ENCODE measurements at regions not wholly inside any gene's neighbourhood (a gene's known extent, or its start where the extent isn't known, plus 50 kb on each side); places are given as distances from the start of the nearest gene placed in this dataset.

- H2AFZ ChIP-seq (ENCODE audit: insufficient read depth, low read depth, low read length, poor library complexity, severe bottlenecking), result no peak overlapping the region
- intact Hi-C loops (cut with micrococcal nuclease), result no loop called here
- POLR2A ChIA-PET, result no interaction called here
- no peaks in the 10 kb centered on the region for H3K36me3 ChIP-seq (replicated peaks in 1 of 2; ENCODE audit: control extremely low read depth in 1 of 2, control insufficient read depth in 1 of 2, extremely low read depth in 1 of 2, insufficient read depth in 2 of 2, low read length in 1 of 2)
- no peak overlapping the region for H3K9ac ChIP-seq (ENCODE audit: low read length)
- ATAC-seq (ENCODE audit: low read depth) (no peak), DNase-seq (no peak)
- no peaks in the 10 kb centered on the region for H3K79me2 ChIP-seq (ENCODE audit: control insufficient read depth, insufficient read depth, low read length)
- Mint-ChIP-seq H3K27ac (no peak overlapping the region), H3K4me3 (no peak overlapping the region), H3K4me1 (no peaks in the 10 kb centered on the region), H3K27me3 (no peaks in the 10 kb centered on the region), H3K9me3 (ENCODE audit: insufficient read depth) (no peaks in the 10 kb centered on the region)
- CTCF ChIA-PET, result no interaction called here
- peaks cover 0 to 2% (median 0%) of the 10 kb centered on the region in 3 donors for H3K9me3 ChIP-seq (ENCODE audit: control extremely low read depth in 1 of 3, control insufficient read depth in 2 of 3, insufficient read depth in 1 of 3, low read length in 2 of 3)
- no peaks in the 10 kb centered on the region for H3K27me3 ChIP-seq (replicated peaks in 1 of 4; ENCODE audit: control extremely low read depth in 1 of 4, control insufficient read depth in 3 of 4, insufficient read depth in 4 of 4, low read length in 3 of 4)
- TF ChIP-seq, protein P1, sequence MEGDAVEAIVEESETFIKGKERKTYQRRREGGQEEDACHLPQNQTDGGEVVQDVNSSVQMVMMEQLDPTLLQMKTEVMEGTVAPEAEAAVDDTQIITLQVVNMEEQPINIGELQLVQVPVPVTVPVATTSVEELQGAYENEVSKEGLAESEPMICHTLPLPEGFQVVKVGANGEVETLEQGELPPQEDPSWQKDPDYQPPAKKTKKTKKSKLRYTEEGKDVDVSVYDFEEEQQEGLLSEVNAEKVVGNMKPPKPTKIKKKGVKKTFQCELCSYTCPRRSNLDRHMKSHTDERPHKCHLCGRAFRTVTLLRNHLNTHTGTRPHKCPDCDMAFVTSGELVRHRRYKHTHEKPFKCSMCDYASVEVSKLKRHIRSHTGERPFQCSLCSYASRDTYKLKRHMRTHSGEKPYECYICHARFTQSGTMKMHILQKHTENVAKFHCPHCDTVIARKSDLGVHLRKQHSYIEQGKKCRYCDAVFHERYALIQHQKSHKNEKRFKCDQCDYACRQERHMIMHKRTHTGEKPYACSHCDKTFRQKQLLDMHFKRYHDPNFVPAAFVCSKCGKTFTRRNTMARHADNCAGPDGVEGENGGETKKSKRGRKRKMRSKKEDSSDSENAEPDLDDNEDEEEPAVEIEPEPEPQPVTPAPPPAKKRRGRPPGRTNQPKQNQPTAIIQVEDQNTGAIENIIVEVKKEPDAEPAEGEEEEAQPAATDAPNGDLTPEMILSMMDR (IDR thresholded peaks at IDR 0.05), result no peak
- no peak for TF ChIP-seq EZH2 (IDR thresholded peaks at IDR 0.05; ENCODE audit: borderline replicate concordance, insufficient read depth, low read depth, low read length, poor library complexity, severe bottlenecking)
- no peak overlapping the region for H3K4me3 ChIP-seq (ENCODE audit: control extremely low read depth in 1 of 5, extremely low read depth in 1 of 5, insufficient read depth in 1 of 5, low read depth in 2 of 5, low read length in 4 of 5)
- H3K27ac ChIP-seq (ENCODE audit: low read length in 2 of 2), result no peak overlapping the region
- no peaks in the 10 kb centered on the region for H3K4me1 ChIP-seq (ENCODE audit: control insufficient read depth in 2 of 2, insufficient read depth in 2 of 2, low read length in 2 of 2)
- no CpG with 5 or more reads among the region's 1 CpG for WGBS (ENCODE audit: insufficient coverage)
- H4K20me1 ChIP-seq (ENCODE audit: control insufficient read depth, insufficient read depth, low read length, poor library complexity, severe bottlenecking), result no peaks in the 10 kb centered on the region
- H3K4me2 ChIP-seq (replicated peaks; ENCODE audit: low read depth, low read length, poor library complexity, severe bottlenecking), result no peak overlapping the region
Measured at GRCh38 chr3:154708554-154708953, 278.6 kb upstream of the GPR149 start.

DNA sequence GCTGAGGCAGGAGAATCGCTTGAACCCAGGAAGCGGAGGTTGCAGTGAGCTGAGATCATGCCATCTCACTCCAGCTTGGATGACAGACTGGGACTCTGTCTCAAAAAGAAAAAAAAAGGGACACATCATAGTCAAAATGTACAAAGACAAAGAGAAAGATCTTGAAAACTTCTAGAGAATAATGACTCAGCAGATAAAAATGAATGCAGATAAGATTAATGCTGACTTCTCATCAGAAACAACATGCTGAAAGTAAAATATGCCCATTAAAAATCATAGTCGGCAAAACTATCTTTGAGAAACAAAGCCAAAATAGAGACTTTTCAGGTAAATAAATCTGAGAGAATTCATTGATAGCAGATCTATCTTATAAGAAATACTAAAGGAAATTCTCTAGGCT, 271.1 kb upstream of the GPR149 start:
- 100% methylated on average over 2 of the region's 3 CpGs for WGBS (ENCODE audit: insufficient coverage)
- ATAC-seq (ENCODE audit: low read depth) (no peak), DNase-seq (no peak)
- Histone ChIP-seq H3K4me1 (ENCODE audit: control insufficient read depth in 2 of 2, insufficient read depth in 2 of 2, low read length in 2 of 2) (no peaks in the 10 kb centered on the region), H3K27ac (ENCODE audit: low read length in 2 of 2) (no peak overlapping the region), H3K9ac (ENCODE audit: low read length) (no peak overlapping the region), H3K4me3 (ENCODE audit: control extremely low read depth in 1 of 5, extremely low read depth in 1 of 5, insufficient read depth in 1 of 5, low read depth in 2 of 5, low read length in 4 of 5) (no peak overlapping the region), H3K79me2 (ENCODE audit: control insufficient read depth, insufficient read depth, low read length) (no peaks in the 10 kb centered on the region), H2AFZ (ENCODE audit: insufficient read depth, low read depth, low read length, poor library complexity, severe bottlenecking) (no peak overlapping the region), H3K27me3 (replicated peaks in 1 of 4; ENCODE audit: control extremely low read depth in 1 of 4, control insufficient read depth in 3 of 4, insufficient read depth in 4 of 4, low read length in 3 of 4) (no peaks in the 10 kb centered on the region), H4K20me1 (ENCODE audit: control insufficient read depth, insufficient read depth, low read length, poor library complexity, severe bottlenecking) (no peaks in the 10 kb centered on the region), H3K9me3 (ENCODE audit: control extremely low read depth in 1 of 3, control insufficient read depth in 2 of 3, insufficient read depth in 1 of 3, low read length in 2 of 3) (no peaks in the 10 kb centered on the region), H3K36me3 (replicated peaks in 1 of 2; ENCODE audit: control extremely low read depth in 1 of 2, control insufficient read depth in 1 of 2, extremely low read depth in 1 of 2, insufficient read depth in 2 of 2, low read length in 1 of 2) (no peaks in the 10 kb centered on the region), H3K4me2 (replicated peaks; ENCODE audit: low read depth, low read length, poor library complexity, severe bottlenecking) (no peak overlapping the region)
- TF ChIP-seq, protein P1 (IDR thresholded peaks at IDR 0.05), result no peak
- TF ChIP-seq EZH2 (IDR thresholded peaks at IDR 0.05; ENCODE audit: borderline replicate concordance, insufficient read depth, low read depth, low read length, poor library complexity, severe bottlenecking), result no peak
- intact Hi-C loops (cut with micrococcal nuclease), result no loop called here
- no peak overlapping the region for H3K27ac Mint-ChIP-seq
- no peaks in the 10 kb centered on the region for H3K9me3 Mint-ChIP-seq (ENCODE audit: insufficient read depth)
- no peak overlapping the region for H3K4me3 Mint-ChIP-seq
- POLR2A ChIA-PET, result no interaction called here
- H3K27me3 Mint-ChIP-seq, result no peaks in the 10 kb centered on the region
- no peaks in the 10 kb centered on the region for H3K4me1 Mint-ChIP-seq
- CTCF ChIA-PET, result no interaction called here

Measured in B cell (primary cell).